Embryonic facial prominence (tissue), 1 donor: ENCODE measurements at regions not wholly inside any gene's neighbourhood (a gene's known extent, or its start where the extent isn't known, plus 50 kb on each side); places are given as distances from the start of the nearest gene placed in this dataset.

ENCODE experiments used
- DNase-seq: peaks from one replicate; pipeline ENCODE4 v3.0.0-alpha.2; 2016; ENCODE audit errors: extremely low spot score

- DNase-seq, result no peak
Measured at GRCh38 chr1:219317762-219318353, 144.2 kb downstream of the LYPLAL1 start.

GRCh38 chr1:219316066-219316465, 142.4 kb downstream of the LYPLAL1 start:
- DNase-seq, result no peak

GRCh38 chr1:219313961-219314360, 140.3 kb downstream of the LYPLAL1 start:
- no peak for DNase-seq

GRCh38 chr1:219312967-219313366, 139.3 kb downstream of the LYPLAL1 start:
- DNase-seq, result no peak

GRCh38 chr1:219310181-219310728, 136.6 kb downstream of the LYPLAL1 start:
- DNase-seq, result no peak

GRCh38 chr1:219308367-219308766, 134.7 kb downstream of the LYPLAL1 start:
- DNase-seq, result no peak

- DNase-seq, result no peak
Measured at GRCh38 chr1:219304227-219305226, 130.8 kb downstream of the LYPLAL1 start.

GRCh38 chr1:219302697-219303096, 129.0 kb downstream of the LYPLAL1 start:
- no peak for DNase-seq

GRCh38 chr1:219299420-219299819, 125.7 kb downstream of the LYPLAL1 start:
- DNase-seq, result no peak

GRCh38 chr1:219298571-219299148, 125.0 kb downstream of the LYPLAL1 start:
- no peak for DNase-seq

GRCh38 chr1:219296430-219297355, 123.0 kb downstream of the LYPLAL1 start:
- DNase-seq, result no peak

GRCh38 chr1:219294251-219294650, 120.6 kb downstream of the LYPLAL1 start:
- no peak for DNase-seq

- no peak for DNase-seq
Measured at GRCh38 chr1:219293410-219293809, 119.7 kb downstream of the LYPLAL1 start.

- no peak for DNase-seq
Measured at GRCh38 chr1:219292999-219293398, 119.3 kb downstream of the LYPLAL1 start.

- DNase-seq, result no peak
Measured at GRCh38 chr1:219292341-219292740, 118.7 kb downstream of the LYPLAL1 start.

GRCh38 chr1:219289171-219289570, 115.5 kb downstream of the LYPLAL1 start:
- no peak for DNase-seq

- no peak for DNase-seq
Measured at GRCh38 chr1:219283541-219283940, 109.9 kb downstream of the LYPLAL1 start.

- no peak for DNase-seq
Measured at GRCh38 chr1:219281831-219282230, 108.2 kb downstream of the LYPLAL1 start.

- DNase-seq, result no peak
Measured at GRCh38 chr1:219279017-219279770, 105.5 kb downstream of the LYPLAL1 start.

GRCh38 chr1:219278288-219278687, 104.6 kb downstream of the LYPLAL1 start:
- no peak for DNase-seq
